CD14-positive monocyte (primary cell): ENCODE measurements at regions not wholly inside any gene's neighbourhood (a gene's known extent, or its start where the extent isn't known, plus 50 kb on each side); places are given as distances from the start of the nearest gene placed in this dataset.

Experiments used
- DNase-seq, 3 donors: peaks; one replicate each; pipeline ENCODE4 v3.0.0-alpha.2; 2011 to 2022
- H2AFZ ChIP-seq: 2 replicates; pipeline ENCODE4 v1.6.0; 2012; ENCODE audit warnings: mild to moderate bottlenecking, low read depth, low read length, inconsistent platforms; ENCODE audit not compliant: insufficient read depth, poor library complexity, severe bottlenecking
- H3K27ac ChIP-seq, 2 donors: 1 replicate in 1 of 2; 2 replicates in 1 of 2; pipeline ENCODE4 v1.5.1; 2012 to 2013; ENCODE audit warnings: low read length in 2 of 2, control low read depth in 1 of 2, inconsistent platforms in 1 of 2, low read depth in 1 of 2, mild to moderate bottlenecking in 1 of 2
- H3K27me3 ChIP-seq, 2 donors: one replicate each; pipeline versions ENCODE4 v1.6.0 to v1.6.1; 2011 to 2013; ENCODE audit warnings: low read length in 2 of 2; ENCODE audit not compliant: control insufficient read depth in 2 of 2, insufficient read depth in 2 of 2
- H3K36me3 ChIP-seq, 2 donors: replicated peaks in 1 of 2; 1 replicate in 1 of 2; 2 replicates in 1 of 2; pipeline versions ENCODE4 v1.5.1 to v1.6.1; 2012 to 2013; ENCODE audit warnings: low read length in 2 of 2, control low read depth in 1 of 2, inconsistent platforms in 1 of 2, mild to moderate bottlenecking in 1 of 2; ENCODE audit not compliant: insufficient read depth in 2 of 2, control insufficient read depth in 1 of 2
- H3K4me1 ChIP-seq, 2 donors: 1 replicate in 1 of 2; 2 replicates in 1 of 2; pipeline versions ENCODE4 v1.5.1 to v1.6.1; 2012 to 2013; ENCODE audit warnings: low read length in 2 of 2, control low read depth in 1 of 2, inconsistent platforms in 1 of 2, mild to moderate bottlenecking in 1 of 2, moderate library complexity in 1 of 2; ENCODE audit not compliant: insufficient read depth in 2 of 2, control insufficient read depth in 1 of 2
- H3K4me2 ChIP-seq: replicated peaks from 2 replicates; pipeline ENCODE3; 2012; ENCODE audit warnings: low read length, moderate library complexity, mild to moderate bottlenecking; ENCODE audit not compliant: poor library complexity, severe bottlenecking; ENCODE audit errors: extremely low read depth
- H3K4me3 ChIP-seq, 3 experiments: fragments of 200-600 bp in 1 of 3; sonication (generic) in 1 of 3; replicated peaks in 1 of 3; 1 replicate in 2 of 3; 2 replicates in 1 of 3; pipeline ENCODE4 v1.5.1; 2011 to 2013; ENCODE audit warnings: low read length in 3 of 3, mild to moderate bottlenecking in 3 of 3, control low read depth in 2 of 3, low read depth in 2 of 3, inconsistent platforms in 1 of 3, moderate library complexity in 1 of 3
- H3K79me2 ChIP-seq: 2 replicates; pipeline ENCODE4 v1.6.0; 2012; ENCODE audit warnings: mild to moderate bottlenecking, control low read depth, inconsistent platforms, low read length, moderate library complexity; ENCODE audit not compliant: insufficient read depth
- H3K9ac ChIP-seq: 2 replicates; pipeline ENCODE4 v1.6.0; 2017; ENCODE audit warnings: low read length, mild to moderate bottlenecking; ENCODE audit not compliant: insufficient read depth, poor library complexity, severe bottlenecking
- H3K9me3 ChIP-seq, 2 donors: replicated peaks in 1 of 2; 1 replicate in 1 of 2; 2 replicates in 1 of 2; pipeline versions ENCODE4 v1.5.1 to v1.6.1; 2012 to 2013; ENCODE audit warnings: low read length in 2 of 2, control low read depth in 1 of 2; ENCODE audit not compliant: control insufficient read depth in 1 of 2, insufficient read depth in 1 of 2
- H4K20me1 ChIP-seq: 2 replicates; pipeline ENCODE4 v1.6.0; 2012; ENCODE audit warnings: mild to moderate bottlenecking, low read length, control low read depth, moderate library complexity; ENCODE audit not compliant: insufficient read depth
- H3K27ac Mint-ChIP-seq, 7 donors: one replicate each; pipeline ENCODE4 v1.8.0; 2020; ENCODE audit warnings: mild to moderate bottlenecking in 7 of 7, mixed read lengths in 7 of 7, moderate library complexity in 6 of 7, inconsistent platforms in 2 of 7
- H3K27me3 Mint-ChIP-seq, 3 donors: one replicate each; pipeline ENCODE4 v1.8.0; 2021 to 2022; ENCODE audit warnings: low read depth in 3 of 3, mild to moderate bottlenecking in 3 of 3, mixed read lengths in 3 of 3, moderate library complexity in 3 of 3, inconsistent platforms in 1 of 3
- H3K36me3 Mint-ChIP-seq, 2 donors: one replicate each; pipeline ENCODE4 v1.8.0; 2020; ENCODE audit warnings: mixed read lengths in 2 of 2, inconsistent platforms in 1 of 2, mild to moderate bottlenecking in 1 of 2
- H3K4me1 Mint-ChIP-seq: one replicate; pipeline ENCODE4 v1.8.0; 2020; ENCODE audit warnings: mild to moderate bottlenecking, mixed read lengths
- H3K4me3 Mint-ChIP-seq, 2 donors: one replicate each; pipeline ENCODE4 v1.8.0; 2020; ENCODE audit warnings: mild to moderate bottlenecking in 2 of 2, mixed read lengths in 2 of 2, moderate library complexity in 1 of 2
- H3K9me3 Mint-ChIP-seq, 7 donors: one replicate each; pipeline ENCODE4 v1.8.0; 2020 to 2022; ENCODE audit warnings: mixed read lengths in 7 of 7, mild to moderate bottlenecking in 6 of 7, moderate library complexity in 6 of 7, inconsistent platforms in 2 of 7
- CTCF ChIP-seq: fragments of 200-600 bp; IDR thresholded peaks from one replicate; pipeline ENCODE4 v1.8.0; 2022; ENCODE audit warnings: antibody characterized with exemption, mild to moderate bottlenecking
- WGBS: methylation state at CpG from one replicate; pipeline ENCODE4 v1.1.5; 2013; ENCODE audit warnings: missing lambda C conversion rate; ENCODE audit not compliant: insufficient coverage; 5-methylcytosine and 5-hydroxymethylcytosine counted together
- intact Hi-C, 2 donors: fragments of 100-400 bp; cut with micrococcal nuclease; formaldehyde crosslinking; loops; one replicate each; pipeline versions ENCODE4 v1.15.0 to v1.15.1; 2023

GRCh38 chr10:23999445-23999844, 209.5 kb upstream of the KIAA1217 start:
- Mint-ChIP-seq H3K36me3 (no peaks in the 10 kb centered on the region), H3K4me1 (no peaks in the 10 kb centered on the region), H3K4me3 (no peak overlapping the region), H3K27ac (no peak overlapping the region), H3K27me3 (peaks cover 2 to 6% (median 3%) of the 10 kb centered on the region in 3 donors), H3K9me3 (no peaks in the 10 kb centered on the region)
- Histone ChIP-seq H3K9ac (no peak overlapping the region), H3K27me3 (no peaks in the 10 kb centered on the region), H3K27ac (no peak overlapping the region), H3K4me3 (no peak overlapping the region), H3K4me2 (no peak overlapping the region), H3K36me3 (no peaks in the 10 kb centered on the region), H4K20me1 (no peaks in the 10 kb centered on the region), H2AFZ (no peak overlapping the region), H3K79me2 (no peaks in the 10 kb centered on the region), H3K4me1 (no peaks in the 10 kb centered on the region), H3K9me3 (no peaks in the 10 kb centered on the region)
- no peak for TF ChIP-seq CTCF
- DNase-seq: no peak
- 100% methylated on average over 2 of the region's 9 CpGs for WGBS
- intact Hi-C loops: no loop called here

GRCh38 chr10:24000271-24000813, 208.6 kb upstream of the KIAA1217 start:
- WGBS: 93% methylated on average over 3 of the region's 8 CpGs
- no peak overlapping the region for H3K27ac ChIP-seq
- intact Hi-C loops: no loop called here
- H3K4me1 Mint-ChIP-seq: no peaks in the 10 kb centered on the region
- H3K9me3 Mint-ChIP-seq: peaks cover 0 to 3% (median 0%) of the 10 kb centered on the region in 7 donors
- H3K36me3 Mint-ChIP-seq: no peaks in the 10 kb centered on the region
- H3K79me2 ChIP-seq: no peaks in the 10 kb centered on the region
- no peak overlapping the region for H2AFZ ChIP-seq
- no peak overlapping the region for H3K4me3 ChIP-seq
- TF ChIP-seq CTCF: no peak
- no peak overlapping the region for H3K4me3 Mint-ChIP-seq
- peaks cover 2 to 6% (median 2%) of the 10 kb centered on the region in 3 donors for H3K27me3 Mint-ChIP-seq
- no peaks in the 10 kb centered on the region for H4K20me1 ChIP-seq
- H3K27me3 ChIP-seq: no peaks in the 10 kb centered on the region
- no peaks in the 10 kb centered on the region for H3K36me3 ChIP-seq
- no peaks in the 10 kb centered on the region for H3K9me3 ChIP-seq
- DNase-seq: no peak
- H3K4me2 ChIP-seq: no peak overlapping the region
- H3K9ac ChIP-seq: no peak overlapping the region
- no peaks in the 10 kb centered on the region for H3K4me1 ChIP-seq
- peak overlapping the region in 1 of 7 donors; percentile 25 for H3K27ac Mint-ChIP-seq
